ENCODE measurements at regions not wholly inside any gene's neighbourhood (a gene's known extent, or its start where the extent isn't known, plus 50 kb on each side); places are given as distances from the start of the nearest gene placed in this dataset.

GRCh38 chr22:48905206-48905975 lies 922.3 kb downstream of the BRD1 start:
- POLR2A ChIA-PET: no interaction called here
- CTCF ChIA-PET: no interaction called here
- Histone ChIP-seq H3K27ac (ENCODE audit: extremely low read depth, low read depth, low read length) (no peak overlapping the region), H3K4me1 (ENCODE audit: control insufficient read depth, insufficient read depth, low read length) (no peaks in the 10 kb centered on the region), H3K9me3 (ENCODE audit: control insufficient read depth, insufficient read depth, low read depth, low read length) (no peaks in the 10 kb centered on the region), H3K4me3 (ENCODE audit: low read depth, low read length) (no peak overlapping the region), H3K36me3 (ENCODE audit: control insufficient read depth in 2 of 2, insufficient read depth in 1 of 2, low read length in 2 of 2) (no peaks in the 10 kb centered on the region)
- TF ChIP-seq ZNF37A (tag by site-specific recombination; IDR thresholded peaks at IDR 0.05) (no peak), ZSCAN16 (tag by site-specific recombination; IDR thresholded peaks at IDR 0.05) (no peak), MZF1 (tag by site-specific recombination; IDR thresholded peaks at IDR 0.05; ENCODE audit: borderline replicate concordance) (no peak), ZNF398 (tag by site-specific recombination; IDR thresholded peaks at IDR 0.05) (no peak), HOXA7 (CRISPR knock-in tag; IDR thresholded peaks at IDR 0.05; ENCODE audit: borderline replicate concordance) (no peak), PRDM1 (tag by site-specific recombination; IDR thresholded peaks at IDR 0.05) (no peak), ZNF658 (tag by site-specific recombination; IDR thresholded peaks at IDR 0.05) (no peak), ZBTB11 (tag by site-specific recombination; conservative IDR thresholded peaks at IDR 0.05; ENCODE audit: low read depth) (no peak), TSHZ1 (tag by site-specific recombination; IDR thresholded peaks at IDR 0.05; ENCODE audit: borderline replicate concordance) (no peak), ZBTB21 (tag by site-specific recombination; IDR thresholded peaks at IDR 0.05) (no peak), ZNF521 (tag by site-specific recombination; IDR thresholded peaks at IDR 0.05) (no peak), ZNF155 (tag by site-specific recombination; IDR thresholded peaks at IDR 0.05) (no peak), ZFP69B (tag by site-specific recombination; IDR thresholded peaks at IDR 0.05) (no peak), ZNF416 (tag by site-specific recombination; IDR thresholded peaks at IDR 0.05) (no peak), ZNF558 (tag by site-specific recombination; IDR thresholded peaks at IDR 0.05) (no peak), ZNF473 (tag by site-specific recombination; IDR thresholded peaks at IDR 0.05) (no peak)
